Adrenal gland (tissue), 9 donors: ENCODE measurements at regions not wholly inside any gene's neighbourhood (a gene's known extent, or its start where the extent isn't known, plus 50 kb on each side); places are given as distances from the start of the nearest gene placed in this dataset.

Experiments used
- DNase-seq, 7 donors: peaks; one replicate each; pipeline ENCODE4 v3.0.0-alpha.2; 2019 to 2020
- H3K27ac ChIP-seq, 5 donors: fragments of 200-600 bp; sonication (generic) in 4 of 5; 1 replicate in 3 of 5; 2 replicates in 2 of 5; pipeline versions ENCODE4 v1.5.1 to v1.8.0; 2016 to 2020; ENCODE audit warnings: mild to moderate bottlenecking in 1 of 5
- H3K27me3 ChIP-seq: fragments of 200-600 bp; 2 replicates; pipeline ENCODE4 v1.8.0; 2021
- H3K36me3 ChIP-seq, 2 donors: fragments of 200-600 bp; replicated peaks in 1 of 2; 1 replicate in 1 of 2; 2 replicates in 1 of 2; pipeline versions ENCODE4 v1.5.1 to v1.8.0; 2018 to 2022
- H3K4me1 ChIP-seq, 2 donors: fragments of 200-600 bp; replicated peaks in 1 of 2; 1 replicate in 1 of 2; 2 replicates in 1 of 2; pipeline versions ENCODE4 v1.5.1 to v1.8.0; 2018 to 2021
- H3K4me3 ChIP-seq, 4 donors: fragments of 200-600 bp; sonication (generic) in 3 of 4; one replicate each; pipeline ENCODE4 v1.5.1; 2016 to 2018
- H3K9me3 ChIP-seq, 3 donors: fragments of 200-600 bp; sonication (generic) in 1 of 3; replicated peaks in 1 of 3; 1 replicate in 2 of 3; 2 replicates in 1 of 3; pipeline versions ENCODE4 v1.5.1 to v1.8.0; 2016 to 2021
- POLR2A ChIP-seq, 2 donors: fragments of 450-650 bp; IDR thresholded peaks; one replicate each; pipeline ENCODE4 v1.6.1; 2017; ENCODE audit warnings: antibody characterized with exemption in 2 of 2, mild to moderate bottlenecking in 2 of 2, moderate library complexity in 1 of 2
- WGBS, 4 donors: extraction: QIAGEN DNeasy Blood & Tissue Kit in 2 of 4; methylation state at CpG; one replicate each; pipeline versions ENCODE4 v1.1.5 to v1.1.7; 2013 to 2017; 5-methylcytosine and 5-hydroxymethylcytosine counted together
- intact Hi-C, 2 donors: fragments of 100-400 bp; cut with DNase I; formaldehyde crosslinking; loops; one replicate each; pipeline versions ENCODE4 v1.14.1 to v1.15.0; 2022 to 2023
- TF ChIP-seq, protein P1 (sequence below), 6 experiments: fragments of 450-650 bp in 4 of 6; fragments of 200-600 bp in 2 of 6; sonication (generic) in 1 of 6; IDR thresholded peaks; 1 replicate in 5 of 6; 2 replicates in 1 of 6; pipeline versions ENCODE4 v1.5.1 to v1.8.0; 2016 to 2021; ENCODE audit warnings: antibody characterized with exemption in 6 of 6, mild to moderate bottlenecking in 2 of 6, moderate library complexity in 1 of 6
- donor health status: healthy with polysubstance abuse.
- donor health status: Bipolar disorder and iron deficiency.
- donor health status: DM: yes; HTN: yes; CAD: no.
- donor health status: DM: no; HTN: no; CAD: no.
- donor health status: DM: no; HTN: no; CAD: no.

DNA sequence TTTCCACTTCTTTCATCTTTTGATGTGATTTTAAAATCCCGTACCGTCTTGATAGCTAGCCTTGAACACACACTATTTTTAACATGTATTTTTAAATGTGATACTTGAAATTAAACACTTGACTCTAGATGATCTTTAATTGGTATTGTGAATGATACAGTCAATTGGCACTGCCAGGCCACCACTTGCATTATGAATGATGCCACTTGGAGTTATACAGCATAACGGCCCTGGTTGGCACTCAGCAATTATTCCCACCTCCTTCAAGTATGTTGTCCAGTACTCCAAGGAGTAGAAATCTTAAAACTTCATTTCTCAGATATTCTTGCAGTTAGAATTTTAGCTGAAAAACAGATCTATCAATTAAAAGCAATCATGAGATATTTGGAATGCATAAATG, 62.9 kb downstream of the TENT5A start:
- intact Hi-C loops, result no loop called here
- Histone ChIP-seq H3K27me3 (no peaks in the 10 kb centered on the region), H3K9me3 (no peaks in the 10 kb centered on the region), H3K4me3 (no peak overlapping the region), H3K4me1 (peaks cover 0 to under 1% of the 10 kb centered on the region in 2 donors), H3K36me3 (no peaks in the 10 kb centered on the region), H3K27ac (no peak overlapping the region)
- DNase-seq, result no peak
- no peak for TF ChIP-seq POLR2A (IDR thresholded peaks at IDR 0.05)
- TF ChIP-seq, protein P1, sequence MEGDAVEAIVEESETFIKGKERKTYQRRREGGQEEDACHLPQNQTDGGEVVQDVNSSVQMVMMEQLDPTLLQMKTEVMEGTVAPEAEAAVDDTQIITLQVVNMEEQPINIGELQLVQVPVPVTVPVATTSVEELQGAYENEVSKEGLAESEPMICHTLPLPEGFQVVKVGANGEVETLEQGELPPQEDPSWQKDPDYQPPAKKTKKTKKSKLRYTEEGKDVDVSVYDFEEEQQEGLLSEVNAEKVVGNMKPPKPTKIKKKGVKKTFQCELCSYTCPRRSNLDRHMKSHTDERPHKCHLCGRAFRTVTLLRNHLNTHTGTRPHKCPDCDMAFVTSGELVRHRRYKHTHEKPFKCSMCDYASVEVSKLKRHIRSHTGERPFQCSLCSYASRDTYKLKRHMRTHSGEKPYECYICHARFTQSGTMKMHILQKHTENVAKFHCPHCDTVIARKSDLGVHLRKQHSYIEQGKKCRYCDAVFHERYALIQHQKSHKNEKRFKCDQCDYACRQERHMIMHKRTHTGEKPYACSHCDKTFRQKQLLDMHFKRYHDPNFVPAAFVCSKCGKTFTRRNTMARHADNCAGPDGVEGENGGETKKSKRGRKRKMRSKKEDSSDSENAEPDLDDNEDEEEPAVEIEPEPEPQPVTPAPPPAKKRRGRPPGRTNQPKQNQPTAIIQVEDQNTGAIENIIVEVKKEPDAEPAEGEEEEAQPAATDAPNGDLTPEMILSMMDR (IDR thresholded peaks at IDR 0.05), result no peak
- WGBS, 4 donors, result 79 to 95% (median 85%) methylated on average over 3 of the region's 3 CpGs

DNA sequence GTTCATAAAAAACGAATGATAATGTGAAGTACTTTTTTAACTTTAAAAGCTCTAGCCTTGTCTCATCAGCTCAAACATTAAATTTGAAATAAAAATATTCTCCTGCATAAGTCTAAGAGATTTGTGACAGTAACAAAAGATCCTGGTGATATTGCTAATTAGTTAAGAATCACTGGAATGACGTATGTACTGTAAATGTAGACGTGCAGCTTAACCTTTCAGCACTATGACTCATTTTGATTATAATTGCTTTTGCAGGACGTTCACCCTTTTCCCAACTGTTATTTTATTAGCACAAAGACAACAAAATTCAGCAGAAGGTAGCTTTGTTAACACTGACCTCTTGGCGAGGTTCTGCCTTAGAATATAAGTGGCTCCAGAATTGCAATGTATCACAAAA, 68.6 kb downstream of the TENT5A start:
- TF ChIP-seq, protein P1 (IDR thresholded peaks at IDR 0.05), result no peak
- no peak for TF ChIP-seq POLR2A (IDR thresholded peaks at IDR 0.05)
- intact Hi-C loops, result no loop called here
- Histone ChIP-seq H3K4me1 (peaks cover 0 to 6% of the 10 kb centered on the region in 2 donors), H3K36me3 (no peaks in the 10 kb centered on the region), H3K27me3 (no peaks in the 10 kb centered on the region), H3K9me3 (no peaks in the 10 kb centered on the region), H3K4me3 (no peak overlapping the region), H3K27ac (no peak overlapping the region)
- DNase-seq, result no peak
- WGBS, 4 donors, result 36 to 40% (median 38%) methylated on average over 5 of the region's 5 CpGs

DNA sequence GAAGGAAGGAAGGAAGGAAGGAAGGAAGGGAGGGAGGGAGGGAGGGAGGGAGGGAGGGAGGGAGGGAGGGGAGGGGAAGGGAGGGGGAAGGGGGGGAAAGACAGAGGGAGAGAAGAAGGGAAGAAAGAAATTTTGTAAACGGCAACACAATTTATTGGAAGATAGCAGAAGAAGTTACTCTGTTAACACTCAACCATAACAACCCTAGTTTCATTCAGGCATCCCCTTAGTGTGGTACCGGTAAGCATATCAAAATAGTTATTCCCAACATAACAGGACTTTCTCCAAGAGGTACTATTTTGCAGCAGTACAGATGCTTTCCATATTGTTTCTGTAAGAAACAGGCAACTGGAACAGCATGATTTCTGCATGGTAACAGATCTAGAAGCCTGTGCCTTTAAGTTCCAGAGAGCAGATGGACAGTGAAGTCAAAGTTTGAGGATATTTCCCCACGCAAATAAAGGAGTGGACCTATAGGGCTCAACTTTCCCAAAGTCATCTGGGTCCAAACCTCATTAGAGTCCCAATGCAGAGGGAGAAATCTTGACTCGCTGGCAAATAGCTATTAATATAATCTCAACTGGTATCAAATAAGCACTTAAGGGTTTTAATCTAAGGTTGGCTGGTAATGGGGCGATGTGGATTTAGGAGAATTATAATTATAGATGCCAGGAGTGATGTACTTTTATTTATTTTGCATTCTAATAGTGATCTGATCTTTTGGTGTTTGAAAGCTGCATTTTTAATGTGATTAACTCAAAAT, 69.4 kb downstream of the TENT5A start:
- 84 to 90% (median 84%) methylated on average over 5 of the region's 5 CpGs for WGBS, 4 donors
- Histone ChIP-seq H3K9me3 (no peaks in the 10 kb centered on the region), H3K36me3 (no peaks in the 10 kb centered on the region), H3K4me1 (peaks cover 0 to 6% of the 10 kb centered on the region in 2 donors), H3K27ac (no peak overlapping the region), H3K27me3 (no peaks in the 10 kb centered on the region), H3K4me3 (no peak overlapping the region)
- intact Hi-C loops, result no loop called here
- DNase-seq, result no peak
- TF ChIP-seq, protein P1 (IDR thresholded peaks at IDR 0.05), result no peak
- no peak for TF ChIP-seq POLR2A (IDR thresholded peaks at IDR 0.05)

DNA sequence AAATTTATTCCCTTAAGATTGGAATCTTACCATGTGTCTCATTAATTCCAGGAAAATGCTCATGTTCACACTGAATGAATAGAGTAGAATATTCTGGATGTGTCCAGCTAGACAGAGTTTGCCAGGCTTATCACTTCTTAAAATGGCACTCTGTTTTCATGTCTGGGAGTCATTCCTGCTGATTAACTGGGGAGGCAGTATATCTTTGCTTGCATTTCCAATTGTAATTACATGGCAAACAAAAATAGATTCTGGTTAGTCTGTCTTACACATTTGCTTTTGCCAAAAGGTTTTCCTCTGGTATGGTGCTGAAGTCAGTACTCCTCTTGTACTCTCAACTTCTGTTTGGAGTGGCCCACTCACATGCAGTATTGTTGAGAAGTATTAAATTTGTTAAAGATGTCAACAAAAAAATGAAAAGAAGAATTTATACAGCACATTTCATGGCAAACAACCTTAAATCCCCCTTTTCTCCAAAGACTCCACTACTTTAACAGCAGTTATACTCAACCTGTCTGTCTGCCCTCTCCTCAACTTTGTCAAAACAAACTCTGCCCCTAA, 70.2 kb downstream of the TENT5A start:
- TF ChIP-seq POLR2A (IDR thresholded peaks at IDR 0.05), result no peak
- TF ChIP-seq, protein P1 (IDR thresholded peaks at IDR 0.05), result no peak
- Histone ChIP-seq H3K36me3 (no peaks in the 10 kb centered on the region), H3K27ac (no peak overlapping the region), H3K27me3 (no peaks in the 10 kb centered on the region), H3K4me3 (no peak overlapping the region), H3K9me3 (no peaks in the 10 kb centered on the region), H3K4me1 (peaks cover 0 to 6% of the 10 kb centered on the region in 2 donors)
- no peak for DNase-seq
- intact Hi-C loops, result no loop called here
